ENCODE measurements at regions not wholly inside any gene's neighbourhood (a gene's known extent, or its start where the extent isn't known, plus 50 kb on each side); places are given as distances from the start of the nearest gene placed in this dataset.

GRCh38 chr4:158080354-158080753 lies 92.5 kb downstream of the GASK1B start:
- TF ChIP-seq POLR2A (IDR thresholded peaks at IDR 0.05), result no peak
- no peak for TF ChIP-seq POLR2AphosphoS5 (IDR thresholded peaks at IDR 0.05)
- no peak for TF ChIP-seq CTCF (IDR thresholded peaks at IDR 0.05)
- TF ChIP-seq EP300 (IDR thresholded peaks at IDR 0.05), result no peak

Data from sigmoid colon (tissue), 4 donors.